ENCODE measurements at regions not wholly inside any gene's neighbourhood (a gene's known extent, or its start where the extent isn't known, plus 50 kb on each side); places are given as distances from the start of the nearest gene placed in this dataset.
"Not testable (repeated sequence)": the region's sequence is repeated elsewhere in the genome, so short reads cannot be mapped to it uniquely, and the experiment has no call there.

- no peak for DNase-seq
These were observed 94.6 kb upstream of the GSE1 start for GRCh38 chr16:85518398-85519049.

- not testable (repeated sequence) for DNase-seq
These were observed 94.1 kb upstream of the GSE1 start for GRCh38 chr16:85519050-85519440.

- DNase-seq: no peak
These were observed 93.4 kb upstream of the GSE1 start for GRCh38 chr16:85519540-85520231.

GRCh38 chr16:85520853-85521521, 92.1 kb upstream of the GSE1 start:
- DNase-seq: no peak

GRCh38 chr16:85521552-85522307, 91.4 kb upstream of the GSE1 start:
- DNase-seq: peak in 2 of 56 donors; percentile 14 to 20

GRCh38 chr16:85522308-85522841, 90.7 kb upstream of the GSE1 start:
- no peak for DNase-seq

- DNase-seq: no peak
These were observed 90.1 kb upstream of the GSE1 start for GRCh38 chr16:85522842-85523601.

- no peak for DNase-seq
These were observed 89.3 kb upstream of the GSE1 start for GRCh38 chr16:85523602-85524364.

- DNase-seq: no peak
These were observed 88.8 kb upstream of the GSE1 start for GRCh38 chr16:85524365-85524629.

- DNase-seq: peak in 10 of 56 donors; percentile 12 to 34 (median 23)
These were observed 88.3 kb upstream of the GSE1 start for GRCh38 chr16:85524630-85525419.

- DNase-seq: no peak
These were observed 87.5 kb upstream of the GSE1 start for GRCh38 chr16:85525420-85526184.

- DNase-seq: no peak
These were observed 86.7 kb upstream of the GSE1 start for GRCh38 chr16:85526185-85526974.

GRCh38 chr16:85527042-85527766, 85.9 kb upstream of the GSE1 start:
- no peak for DNase-seq

- no peak for DNase-seq
These were observed 85.3 kb upstream of the GSE1 start for GRCh38 chr16:85527767-85528297.

- no peak for DNase-seq
These were observed 84.4 kb upstream of the GSE1 start for GRCh38 chr16:85528528-85529387.

Data from amygdala (tissue), 56 donors.